B cell (primary cell): ENCODE measurements at regions not wholly inside any gene's neighbourhood (a gene's known extent, or its start where the extent isn't known, plus 50 kb on each side); places are given as distances from the start of the nearest gene placed in this dataset.

Experiments
- ATAC-seq: fragments of 200-7000 bp; cut with Tn5 transposase; one replicate; pipeline ENCODE4 v1.10.0; 2021; ENCODE audit warnings: low read depth, mild to moderate bottlenecking, moderate number of reproducible peaks, moderate library complexity
- CTCF ChIA-PET: fragments of 350-600 bp; sonication (Branson Sonifier 250); formaldehyde crosslinking; loops from one replicate; lab custom pipeline; 2021; ENCODE audit warnings: antibody characterized with exemption, inconsistent platforms; lab: Charles Lee
- POLR2A ChIA-PET: fragments of 350-600 bp; sonication (Branson Sonifier 250); formaldehyde crosslinking; loops from one replicate; lab custom pipeline; 2021; ENCODE audit warnings: antibody characterized with exemption; lab: Charles Lee
- DNase-seq: peaks from one replicate; pipeline ENCODE4 v3.0.0; 2013
- H2AFZ ChIP-seq: 2 replicates; pipeline ENCODE4 v1.6.1; 2012; ENCODE audit warnings: mild to moderate bottlenecking, low read depth, low read length; ENCODE audit not compliant: insufficient read depth, poor library complexity, severe bottlenecking
- H3K27ac ChIP-seq, 2 donors: 1 replicate in 1 of 2; 2 replicates in 1 of 2; pipeline ENCODE4 v1.5.1; 2012 to 2013; ENCODE audit warnings: low read length in 2 of 2, mild to moderate bottlenecking in 2 of 2, moderate library complexity in 1 of 2
- H3K27me3 ChIP-seq, 4 experiments: fragments of 200-600 bp in 1 of 4; sonication (generic) in 1 of 4; replicated peaks in 1 of 4; 1 replicate in 2 of 4; 2 replicates in 2 of 4; pipeline versions ENCODE4 v1.6.1 to v1.7.0; 2013 to 2016; ENCODE audit warnings: low read length in 3 of 4, mild to moderate bottlenecking in 2 of 4, mixed read lengths in 1 of 4, moderate library complexity in 1 of 4; ENCODE audit not compliant: insufficient read depth in 4 of 4, control insufficient read depth in 3 of 4; ENCODE audit errors: control extremely low read depth in 1 of 4
- H3K36me3 ChIP-seq, 2 experiments: replicated peaks in 1 of 2; 1 replicate in 1 of 2; 2 replicates in 1 of 2; pipeline versions ENCODE4 v1.6.1 to v1.7.1; 2013; ENCODE audit warnings: low read length in 1 of 2; ENCODE audit not compliant: insufficient read depth in 2 of 2, control insufficient read depth in 1 of 2; ENCODE audit errors: control extremely low read depth in 1 of 2, extremely low read depth in 1 of 2
- H3K4me1 ChIP-seq, 2 donors: fragments of 200-600 bp in 1 of 2; sonication (generic) in 1 of 2; 1 replicate in 1 of 2; 2 replicates in 1 of 2; pipeline versions ENCODE4 v1.5.1 to v1.6.1; 2013 to 2017; ENCODE audit warnings: low read length in 2 of 2; ENCODE audit not compliant: control insufficient read depth in 2 of 2, insufficient read depth in 2 of 2
- H3K4me2 ChIP-seq: replicated peaks from 2 replicates; pipeline ENCODE3; 2012; ENCODE audit warnings: mild to moderate bottlenecking, low read depth, low read length; ENCODE audit not compliant: poor library complexity, severe bottlenecking
- H3K4me3 ChIP-seq, 5 experiments: fragments of 200-600 bp in 1 of 5; sonication (generic) in 1 of 5; 1 replicate in 3 of 5; 2 replicates in 2 of 5; pipeline versions ENCODE4 v1.5.1 to v1.7.0; 2011 to 2016; ENCODE audit warnings: low read length in 4 of 5, mild to moderate bottlenecking in 4 of 5, low read depth in 2 of 5, control low read depth in 1 of 5, moderate library complexity in 1 of 5; ENCODE audit not compliant: insufficient read depth in 1 of 5; ENCODE audit errors: control extremely low read depth in 1 of 5, extremely low read depth in 1 of 5
- H3K79me2 ChIP-seq: fragments of 200-600 bp; sonication (generic); one replicate; pipeline ENCODE4 v1.6.0; 2016; ENCODE audit warnings: low read length; ENCODE audit not compliant: control insufficient read depth, insufficient read depth
- H3K9ac ChIP-seq: fragments of 200-600 bp; sonication (generic); 2 replicates; pipeline ENCODE4 v1.6.1; 2017; ENCODE audit warnings: mild to moderate bottlenecking, low read length, moderate library complexity
- H3K9me3 ChIP-seq, 3 donors: one replicate each; pipeline versions ENCODE4 v1.6.1 to v1.7.1; 2013; ENCODE audit warnings: low read length in 2 of 3; ENCODE audit not compliant: control insufficient read depth in 2 of 3, insufficient read depth in 1 of 3; ENCODE audit errors: control extremely low read depth in 1 of 3
- H4K20me1 ChIP-seq: 2 replicates; pipeline ENCODE4 v1.6.0; 2012; ENCODE audit warnings: mild to moderate bottlenecking, low read length; ENCODE audit not compliant: insufficient read depth, control insufficient read depth, poor library complexity, severe bottlenecking
- H3K27ac Mint-ChIP-seq: one replicate; pipeline ENCODE4 v1.8.0; 2021; ENCODE audit warnings: mixed read lengths
- H3K27me3 Mint-ChIP-seq: one replicate; pipeline ENCODE4 v1.8.0; 2021; ENCODE audit warnings: mixed read lengths
- H3K4me1 Mint-ChIP-seq: one replicate; pipeline ENCODE4 v1.8.0; 2021; ENCODE audit warnings: mixed read lengths
- H3K4me3 Mint-ChIP-seq: one replicate; pipeline ENCODE4 v1.8.0; 2021; ENCODE audit warnings: mixed read lengths
- H3K9me3 Mint-ChIP-seq: one replicate; pipeline ENCODE4 v1.8.0; 2022; ENCODE audit warnings: mixed read lengths; ENCODE audit not compliant: insufficient read depth
- CTCF ChIP-seq: fragments of 200-600 bp; IDR thresholded peaks from one replicate; pipeline ENCODE4 v1.8.0; 2022; ENCODE audit warnings: antibody characterized with exemption, mild to moderate bottlenecking
- EZH2 ChIP-seq: IDR thresholded peaks from 2 replicates; pipeline ENCODE4 v1.6.1; 2012; ENCODE audit warnings: borderline replicate concordance, low read depth, mild to moderate bottlenecking, moderate library complexity, low read length; ENCODE audit not compliant: insufficient read depth, poor library complexity, severe bottlenecking
- WGBS: methylation state at CpG from one replicate; pipeline ENCODE4 v1.1.5; 2013; ENCODE audit warnings: missing lambda C conversion rate; ENCODE audit not compliant: insufficient coverage; 5-methylcytosine and 5-hydroxymethylcytosine counted together
- intact Hi-C: fragments of 100-400 bp; cut with micrococcal nuclease; formaldehyde crosslinking; loops from one replicate; pipeline ENCODE4 v1.10.0; 2022

GRCh38 chr22:23522623-23523251, 57.4 kb downstream of the IGLL1 start:
- ChIA-PET CTCF (no interaction called here), POLR2A (no interaction called here)
- Histone ChIP-seq H3K27ac (no peak overlapping the region), H3K9ac (peak overlapping the region; percentile 63), H3K9me3 (no peaks in the 10 kb centered on the region), H3K4me2 (peak overlapping the region; percentile 98), H3K36me3 (no peaks in the 10 kb centered on the region), H3K79me2 (no peaks in the 10 kb centered on the region), H2AFZ (peak overlapping the region; percentile 44), H3K4me1 (peaks cover 13 to 15% of the 10 kb centered on the region in 2 donors), H4K20me1 (no peaks in the 10 kb centered on the region), H3K4me3 (peak overlapping the region in 1 of 5 experiments; percentile 55), H3K27me3 (peaks cover 0 to 50% (median 12%) of the 10 kb centered on the region in 4 experiments)
- no peak for TF ChIP-seq EZH2
- peaks cover 7% of the 10 kb centered on the region for H3K4me1 Mint-ChIP-seq
- no peaks in the 10 kb centered on the region for H3K9me3 Mint-ChIP-seq
- intact Hi-C loops: loop anchor here (2.0 kb wide), 1 partner anchor 16 kb away; no protein-coding TSS in a partner anchor
- H3K27ac Mint-ChIP-seq: no peak overlapping the region
- peak; percentile 20 for ATAC-seq
- H3K27me3 Mint-ChIP-seq: peaks cover 35% of the 10 kb centered on the region
- 10% methylated on average over 34 of the region's 38 CpGs for WGBS
- H3K4me3 Mint-ChIP-seq: peak overlapping the region; percentile 68
- DNase-seq: peak; percentile 51

DNA sequence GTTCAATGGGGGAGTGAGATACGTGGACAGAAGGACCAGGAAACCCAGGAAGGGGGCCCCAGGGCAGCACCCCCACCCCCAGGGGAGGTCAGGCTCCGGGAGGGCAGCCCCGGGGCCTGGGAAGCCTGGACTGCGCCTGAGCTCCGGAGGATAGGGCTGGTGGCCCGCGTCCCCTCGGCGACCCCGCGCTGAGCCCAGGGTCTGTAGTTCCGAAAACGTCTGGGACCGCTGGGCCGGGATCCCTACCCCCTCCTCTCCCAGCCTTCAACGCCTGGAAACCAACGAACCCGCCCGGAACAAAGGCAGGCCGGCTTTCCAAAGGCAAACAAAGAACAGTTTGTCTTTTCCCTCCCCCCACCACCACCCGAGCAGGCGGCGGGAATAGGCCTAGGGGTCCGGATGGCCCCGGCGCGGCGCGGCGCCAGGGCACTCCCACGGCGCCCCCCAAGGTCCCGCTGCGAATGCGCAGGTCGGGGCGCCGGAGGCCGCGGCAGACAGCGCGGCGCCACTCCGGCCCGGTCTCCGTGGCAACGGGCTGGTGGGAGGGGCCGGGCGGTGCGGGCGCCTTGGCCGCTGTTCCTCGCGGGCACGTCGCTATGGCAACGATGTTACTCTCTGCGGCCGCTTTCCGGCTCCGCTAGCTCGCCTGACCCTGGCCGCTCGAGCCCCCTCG, 58.5 kb downstream of the IGLL1 start:
- POLR2A ChIA-PET: interaction anchor here (0.5 kb wide), 1 partner anchor 490 kb away, joined by 3 read pairs; the partner anchor contains the start of gene CABIN1

More for the DNA sequence above, 58.5 kb downstream of the IGLL1 start:
- H3K4me1 ChIP-seq: peaks cover 13 to 15% of the 10 kb centered on the region in 2 donors
- peak overlapping the region in 1 of 2 donors; percentile 51 for H3K27ac ChIP-seq
- Mint-ChIP-seq H3K27me3 (peaks cover 36% of the 10 kb centered on the region), H3K4me1 (peaks cover 4% of the 10 kb centered on the region), H3K27ac (peak overlapping the region; percentile 68), H3K4me3 (peak overlapping the region; percentile 82), H3K9me3 (no peaks in the 10 kb centered on the region)
- no peaks in the 10 kb centered on the region for H3K36me3 ChIP-seq
- H3K9ac ChIP-seq: peak overlapping the region; percentile 63
- no peaks in the 10 kb centered on the region for H4K20me1 ChIP-seq
- H3K27me3 ChIP-seq: peaks cover 0 to 51% (median 12%) of the 10 kb centered on the region in 4 experiments
- no peaks in the 10 kb centered on the region for H3K79me2 ChIP-seq
- H3K4me3 ChIP-seq: peak overlapping the region in 4 of 5 experiments; percentile 25 to 55 (median 48)
- 4% methylated on average over 65 of the region's 65 CpGs for WGBS
- TF ChIP-seq CTCF (peak; percentile 34), EZH2 (no peak)
- CTCF ChIA-PET: interaction anchor here (0.6 kb wide), 1 partner anchor 710 kb away, joined by 3 read pairs; no protein-coding TSS in a partner anchor
- H3K4me2 ChIP-seq: peak overlapping the region; percentile 98
- DNase-seq: peak; percentile 91
- H2AFZ ChIP-seq: peak overlapping the region; percentile 44
- peak; percentile 94 for ATAC-seq
- no peaks in the 10 kb centered on the region for H3K9me3 ChIP-seq
- intact Hi-C loops: loop anchor here (2.0 kb wide), 1 partner anchor 17 kb away; no protein-coding TSS in a partner anchor
